ENCODE measurements at regions not wholly inside any gene's neighbourhood (a gene's known extent, or its start where the extent isn't known, plus 50 kb on each side); places are given as distances from the start of the nearest gene placed in this dataset.

GRCh38 chrX:128458888-128459287 is 406.7 kb upstream of the ACTRT1 start:
- Histone ChIP-seq H3K9me1 (ENCODE audit: control insufficient read depth, extremely low read depth, insufficient read depth, low read length) (no peaks in the 10 kb centered on the region), H4K20me1 (ENCODE audit: control insufficient read depth, extremely low read depth, insufficient read depth, low read length) (no peaks in the 10 kb centered on the region), H3K79me2 (ENCODE audit: control insufficient read depth, insufficient read depth, low read length) (no peaks in the 10 kb centered on the region), H3K4me1 (ENCODE audit: control insufficient read depth, extremely low read depth, insufficient read depth, low read length) (no peaks in the 10 kb centered on the region), H2AFZ (ENCODE audit: control insufficient read depth, low read length) (no peak overlapping the region), H3K4me3 (ENCODE audit: control insufficient read depth in 2 of 3, extremely low read depth in 1 of 3, insufficient read depth in 2 of 3, low read depth in 1 of 3, low read length in 3 of 3) (no peak overlapping the region), H3K9ac (ENCODE audit: control insufficient read depth, extremely low read depth, insufficient read depth, low read length) (no peak overlapping the region), H3K27ac (ENCODE audit: control insufficient read depth, insufficient read depth, low read length) (no peak overlapping the region), H3K4me2 (ENCODE audit: control insufficient read depth, extremely low read depth, insufficient read depth, low read depth, low read length) (no peak overlapping the region), H3K27me3 (ENCODE audit: control insufficient read depth, extremely low read depth, insufficient read depth, low read length) (no peaks in the 10 kb centered on the region), H3K9me3 (ENCODE audit: control insufficient read depth, low read depth, low read length) (no peaks in the 10 kb centered on the region), H3K36me3 (ENCODE audit: control insufficient read depth in 2 of 2, extremely low read depth in 1 of 2, insufficient read depth in 2 of 2, low read length in 2 of 2) (no peaks in the 10 kb centered on the region)
- FAIRE-seq (no peak), DNase-seq (ENCODE audit: low read depth, low spot score) (no peak)
- TF ChIP-seq CTCF (optimal IDR thresholded peaks at IDR 0.05 in 1 of 3, IDR thresholded peaks at IDR 0.05 in 1 of 3, conservative IDR thresholded peaks at IDR 0.05 in 1 of 3; ENCODE audit: extremely low read depth in 1 of 3, insufficient read depth in 2 of 3, low read length in 3 of 3) (no peak), EZH2 (IDR thresholded peaks at IDR 0.05; ENCODE audit: low read length) (no peak)
- dilution Hi-C loops (cut with MboI; ENCODE audit: extremely low pct_ligation_motif_present, low sequenced_read_pairs) = no loop called here

- no peaks in the 10 kb centered on the region for H3K27me3 ChIP-seq (ENCODE audit: control insufficient read depth, extremely low read depth, insufficient read depth, low read length)
- dilution Hi-C loops (cut with MboI; ENCODE audit: extremely low pct_ligation_motif_present, low sequenced_read_pairs) = no loop called here
- H3K4me3 ChIP-seq (ENCODE audit: control insufficient read depth in 2 of 3, extremely low read depth in 1 of 3, insufficient read depth in 2 of 3, low read depth in 1 of 3, low read length in 3 of 3) = no peak overlapping the region
- no peaks in the 10 kb centered on the region for H4K20me1 ChIP-seq (ENCODE audit: control insufficient read depth, extremely low read depth, insufficient read depth, low read length)
- no peaks in the 10 kb centered on the region for H3K9me1 ChIP-seq (ENCODE audit: control insufficient read depth, extremely low read depth, insufficient read depth, low read length)
- FAIRE-seq (no peak), DNase-seq (ENCODE audit: low read depth, low spot score) (no peak)
- no peak for TF ChIP-seq EZH2 (IDR thresholded peaks at IDR 0.05; ENCODE audit: low read length)
- no peak for TF ChIP-seq CTCF (optimal IDR thresholded peaks at IDR 0.05 in 1 of 3, IDR thresholded peaks at IDR 0.05 in 1 of 3, conservative IDR thresholded peaks at IDR 0.05 in 1 of 3; ENCODE audit: extremely low read depth in 1 of 3, insufficient read depth in 2 of 3, low read length in 3 of 3)
- H2AFZ ChIP-seq (ENCODE audit: control insufficient read depth, low read length) = no peak overlapping the region
- H3K9ac ChIP-seq (ENCODE audit: control insufficient read depth, extremely low read depth, insufficient read depth, low read length) = no peak overlapping the region
- no peaks in the 10 kb centered on the region for H3K4me1 ChIP-seq (ENCODE audit: control insufficient read depth, extremely low read depth, insufficient read depth, low read length)
- no peak overlapping the region for H3K27ac ChIP-seq (ENCODE audit: control insufficient read depth, insufficient read depth, low read length)
- H3K4me2 ChIP-seq (ENCODE audit: control insufficient read depth, extremely low read depth, insufficient read depth, low read depth, low read length) = no peak overlapping the region
- no peaks in the 10 kb centered on the region for H3K36me3 ChIP-seq (ENCODE audit: control insufficient read depth in 2 of 2, extremely low read depth in 1 of 2, insufficient read depth in 2 of 2, low read length in 2 of 2)
- no peaks in the 10 kb centered on the region for H3K79me2 ChIP-seq (ENCODE audit: control insufficient read depth, insufficient read depth, low read length)
- H3K9me3 ChIP-seq (ENCODE audit: control insufficient read depth, low read depth, low read length) = no peaks in the 10 kb centered on the region
Measured at GRCh38 chrX:128457674-128458073, 405.5 kb upstream of the ACTRT1 start.

All from keratinocyte (primary cell).